MCF 10A (cell line): ENCODE measurements at regions not wholly inside any gene's neighbourhood (a gene's known extent, or its start where the extent isn't known, plus 50 kb on each side); places are given as distances from the start of the nearest gene placed in this dataset.

ENCODE experiments used
- BruUV-seq: library from RNA; stranded (reverse); fragments of 400-500 nt; replicated peaks from 2 replicates; lab custom pipeline; 2021; lab: Mats Ljungman, UMichigan
- CTCF ChIA-PET: fragments of 300-600 bp; sonication (Branson Sonifier 250); formaldehyde crosslinking; extraction: SDS; loops from one replicate; lab custom pipeline; 2021; ENCODE audit warnings: antibody characterized with exemption, inconsistent platforms; lab: Yijun Ruan, JAX
- POLR2A ChIA-PET: fragments of 300-600, 350-650 bp; sonication (Branson Sonifier 250); formaldehyde crosslinking; extraction: SDS; loops from one replicate; lab custom pipeline; 2020; ENCODE audit warnings: antibody characterized with exemption, inconsistent platforms; lab: Yijun Ruan, JAX
- DNase-seq: peaks from one replicate; pipeline ENCODE4 v3.0.0-alpha.2; 2018; ENCODE audit not compliant: unreplicated experiment
- H3K27ac Mint-ChIP-seq: one replicate; pipeline ENCODE4 v1.8.0; 2022; ENCODE audit warnings: mild to moderate bottlenecking, low read depth, mixed read lengths; ENCODE audit not compliant: unreplicated experiment
- H3K27me3 Mint-ChIP-seq: one replicate; pipeline ENCODE4 v1.8.0; 2022; ENCODE audit warnings: mixed read lengths; ENCODE audit not compliant: insufficient read depth, unreplicated experiment
- H3K36me3 Mint-ChIP-seq: one replicate; pipeline ENCODE4 v1.8.0; 2022; ENCODE audit warnings: mild to moderate bottlenecking, moderate library complexity, mixed read lengths; ENCODE audit not compliant: insufficient read depth, unreplicated experiment
- H3K4me1 Mint-ChIP-seq: one replicate; pipeline ENCODE4 v1.8.0; 2022; ENCODE audit warnings: mixed read lengths; ENCODE audit not compliant: insufficient read depth, unreplicated experiment
- H3K4me3 Mint-ChIP-seq: one replicate; pipeline ENCODE4 v1.8.0; 2022; ENCODE audit warnings: mild to moderate bottlenecking, moderate library complexity, mixed read lengths; ENCODE audit not compliant: unreplicated experiment
- H3K9me3 Mint-ChIP-seq: one replicate; pipeline ENCODE4 v1.8.0; 2022; ENCODE audit warnings: mixed read lengths; ENCODE audit not compliant: unreplicated experiment
- CTCF ChIP-seq: fragments of 200-600 bp; IDR thresholded peaks from one replicate; pipeline ENCODE4 v1.8.0; 2022; ENCODE audit warnings: antibody characterized with exemption, mild to moderate bottlenecking; ENCODE audit not compliant: unreplicated experiment
- intact Hi-C: fragments of 100-400 bp; cut with micrococcal nuclease; formaldehyde crosslinking; loops from 2 replicates; pipeline ENCODE4 v1.14.1; 2022

GRCh38 chr14:106843951-106844483, 1317.6 kb downstream of the TMEM121 start:
- H3K36me3 Mint-ChIP-seq, result peaks cover 6% of the 10 kb centered on the region
- no peaks in the 10 kb centered on the region for H3K27me3 Mint-ChIP-seq
- H3K9me3 Mint-ChIP-seq, result no peaks in the 10 kb centered on the region
- H3K4me3 Mint-ChIP-seq, result peak overlapping the region; percentile 83
- BruUV-seq, result TSS peak; percentile 24
- ChIA-PET CTCF (interaction anchor here (1.7 to 9.4 kb wide), 3 partner anchors 12 to 30 kb away, joined by 3 to 86 read pairs (median 45); no protein-coding TSS in a partner anchor), POLR2A (interaction anchor here (0.6 to 1.4 kb wide), 7 partner anchors 9 to 54 kb away, joined by 3 to 4 read pairs (median 3); no protein-coding TSS in a partner anchor)
- intact Hi-C loops, result loop anchor here (1.0 kb wide), 1 partner anchor 28 kb away; no protein-coding TSS in a partner anchor
- no peak for TF ChIP-seq CTCF
- H3K4me1 Mint-ChIP-seq, result peaks cover 65% of the 10 kb centered on the region
- peak; percentile 45 for DNase-seq
- H3K27ac Mint-ChIP-seq, result peak overlapping the region; percentile 95

DNA sequence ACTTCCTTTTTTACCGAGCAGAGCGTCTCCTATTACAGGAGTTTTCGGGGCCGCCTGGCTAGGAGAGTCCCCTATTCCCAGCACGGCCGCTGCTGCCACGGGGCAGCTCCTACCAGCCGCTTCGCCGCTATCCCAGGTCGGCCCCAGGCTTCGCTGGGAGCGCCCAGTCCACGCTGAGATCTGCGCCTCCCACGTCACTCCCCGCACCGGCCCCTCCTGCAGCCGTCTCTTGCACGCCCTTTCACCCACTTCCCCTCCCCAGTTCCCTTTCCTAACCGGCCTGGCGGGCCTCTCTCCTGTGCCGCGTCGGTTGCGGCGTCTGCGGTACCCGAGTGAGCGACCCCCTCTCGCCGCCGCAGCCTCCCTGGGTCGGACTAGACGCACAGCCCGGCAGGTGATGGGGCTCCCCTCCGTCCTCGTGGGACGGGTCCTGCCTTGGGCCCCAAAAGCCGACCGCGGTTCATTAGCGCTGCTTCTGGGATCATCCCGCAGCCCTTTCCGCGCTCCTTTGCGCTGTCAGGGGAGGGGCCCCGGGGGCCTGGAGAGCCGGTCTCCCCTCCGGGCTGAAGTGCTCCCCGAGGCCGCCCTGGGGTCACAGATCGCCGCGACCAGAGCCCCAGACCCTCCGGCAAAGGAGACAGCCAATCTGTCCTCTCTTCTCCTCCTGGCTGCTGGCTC, 1318.4 kb downstream of the TMEM121 start:
- intact Hi-C loops, result loop anchor here (1.0 kb wide), 1 partner anchor 28 kb away; no protein-coding TSS in a partner anchor
- H3K27ac Mint-ChIP-seq, result peak overlapping the region; percentile 95
- POLR2A ChIA-PET, result interaction anchor here (0.6 to 1.7 kb wide), 9 partner anchors 8 to 55 kb away, joined by 3 to 9 read pairs (median 4); no protein-coding TSS in a partner anchor

GRCh38 chr14:106845286-106846087, 1319.1 kb downstream of the TMEM121 start:
- BruUV-seq, result TSS peak; percentile 41

More for the DNA sequence above, 1318.4 kb downstream of the TMEM121 start:
- peak; percentile 42 for DNase-seq
- H3K27me3 Mint-ChIP-seq, result no peaks in the 10 kb centered on the region
- no TSS peak for BruUV-seq
- CTCF ChIA-PET, result interaction anchor here (1.7 to 9.4 kb wide), 2 partner anchors 20 to 29 kb away, joined by 3 to 86 read pairs; no protein-coding TSS in a partner anchor
- peaks cover 68% of the 10 kb centered on the region for H3K4me1 Mint-ChIP-seq
- peaks cover 6% of the 10 kb centered on the region for H3K36me3 Mint-ChIP-seq
- H3K9me3 Mint-ChIP-seq, result no peaks in the 10 kb centered on the region
- H3K4me3 Mint-ChIP-seq, result peak overlapping the region; percentile 83
- TF ChIP-seq CTCF, result no peak

More at GRCh38 chr14:106845286-106846087, 1319.1 kb downstream of the TMEM121 start:
- Mint-ChIP-seq H3K27ac (peak overlapping the region; percentile 95), H3K27me3 (no peaks in the 10 kb centered on the region), H3K36me3 (peaks cover 6% of the 10 kb centered on the region), H3K4me1 (peaks cover 68% of the 10 kb centered on the region), H3K9me3 (no peaks in the 10 kb centered on the region), H3K4me3 (peak overlapping the region; percentile 83)
- DNase-seq, result peak; percentile 71
- CTCF ChIA-PET, result interaction anchor here (0.6 to 1.4 kb wide), 3 partner anchors 24 to 55 kb away, joined by 3 to 9 read pairs (median 3); no protein-coding TSS in a partner anchor
- POLR2A ChIA-PET, result interaction anchor here (0.7 to 1.7 kb wide), 5 partner anchors 8 to 32 kb away, joined by 3 to 9 read pairs (median 6); no protein-coding TSS in a partner anchor
- intact Hi-C loops, result no loop called here
- no peak for TF ChIP-seq CTCF
